PC-3 (cell line): ENCODE measurements at regions not wholly inside any gene's neighbourhood (a gene's known extent, or its start where the extent isn't known, plus 50 kb on each side); places are given as distances from the start of the nearest gene placed in this dataset.

Source experiments
- ATAC-seq: fragments of 200-7000 bp; cut with Tn5 transposase; 2 replicates; pipeline ENCODE4 v1.9.1; 2020; ENCODE audit warnings: mild to moderate bottlenecking, moderate library complexity
- BruUV-seq: library from RNA; stranded (reverse); fragments of 400-500 nt; replicated peaks from 2 replicates; lab custom pipeline; 2021; lab: Mats Ljungman, UMichigan
- CTCF ChIA-PET: fragments of 300-600 bp; sonication (Branson Sonifier 250); formaldehyde crosslinking; loops from one replicate; lab custom pipeline; 2022; ENCODE audit warnings: antibody characterized with exemption; lab: Charles Lee
- POLR2A ChIA-PET: fragments of 300-600 bp; sonication (Branson Sonifier 250); formaldehyde crosslinking; loops from one replicate; lab custom pipeline; 2022; ENCODE audit warnings: antibody characterized with exemption; ENCODE audit not compliant: unreplicated experiment; lab: Charles Lee
- DNase-seq: peaks from one replicate; pipeline ENCODE4 v3.0.0-alpha.2; 2015
- H2AFZ ChIP-seq: fragments of 300-600 bp; sonication (generic); 2 replicates; pipeline ENCODE4 v1.6.0; 2016; ENCODE audit warnings: antibody characterized with exemption, low read length
- H3F3A ChIP-seq: fragments of 300-600 bp; sonication (generic); one replicate; pipeline ENCODE4 v1.6.0; 2017; ENCODE audit warnings: antibody characterized with exemption, low read length, control low read depth, mild to moderate bottlenecking; ENCODE audit not compliant: unreplicated experiment
- H3K27ac ChIP-seq: fragments of 300-600 bp; sonication (generic); 2 replicates; pipeline ENCODE4 v1.5.1; 2016; ENCODE audit warnings: mild to moderate bottlenecking, low read length
- H3K27me3 ChIP-seq: fragments of 300-600 bp; sonication (generic); 2 replicates; pipeline ENCODE4 v1.6.1; 2016; ENCODE audit warnings: low read length, mixed read lengths
- H3K36me3 ChIP-seq: fragments of 300-600 bp; sonication (generic); 2 replicates; pipeline ENCODE4 v1.6.1; 2016; ENCODE audit warnings: low read depth, mixed run types, low read length, mixed read lengths
- H3K4me1 ChIP-seq: fragments of 300-600 bp; sonication (generic); 2 replicates; pipeline ENCODE4 v1.5.1; 2016; ENCODE audit warnings: low read length; ENCODE audit not compliant: insufficient read depth
- H3K4me2 ChIP-seq: fragments of 300-600 bp; sonication (generic); 2 replicates; pipeline ENCODE4 v1.6.0; 2016; ENCODE audit warnings: low read length
- H3K4me3 ChIP-seq: fragments of 300-600 bp; sonication (generic); 2 replicates; pipeline ENCODE4 v1.5.1; 2016; ENCODE audit warnings: mild to moderate bottlenecking, low read length, mixed read lengths
- H3K79me2 ChIP-seq: fragments of 300-600 bp; sonication (generic); 2 replicates; pipeline ENCODE4 v1.6.1; 2017; ENCODE audit warnings: low read length, mixed read lengths
- H3K9ac ChIP-seq: fragments of 300-600 bp; sonication (generic); 2 replicates; pipeline ENCODE4 v1.6.0; 2016; ENCODE audit warnings: mild to moderate bottlenecking, low read length
- H3K9me2 ChIP-seq: fragments of 300-600 bp; sonication (generic); replicated peaks from 2 replicates; pipeline ENCODE4 v1.6.1; 2016; ENCODE audit warnings: mixed run types, low read length, mixed read lengths
- H3K9me3 ChIP-seq: fragments of 300-600 bp; sonication (generic); 2 replicates; pipeline ENCODE4 v1.6.1; 2016; ENCODE audit warnings: low read length, mixed read lengths
- H4K20me1 ChIP-seq: fragments of 300-600 bp; sonication (generic); 2 replicates; pipeline ENCODE4 v1.6.1; 2016; ENCODE audit warnings: low read length, mixed read lengths
- EZH2 ChIP-seq: fragments of 300-600 bp; sonication (generic); IDR thresholded peaks from one replicate; pipeline ENCODE4 v1.6.1; 2017; ENCODE audit warnings: antibody characterized with exemption, mild to moderate bottlenecking, low read length; ENCODE audit not compliant: unreplicated experiment
- EZH2phosphoT487 ChIP-seq: fragments of 300-600 bp; sonication (generic); IDR thresholded peaks from 2 replicates; pipeline ENCODE4 v1.6.1; 2018; ENCODE audit warnings: mild to moderate bottlenecking, antibody characterized with exemption, low read length, borderline replicate concordance
- intact Hi-C: fragments of 100-400 bp; cut with micrococcal nuclease; formaldehyde crosslinking; loops from 2 replicates; pipeline ENCODE4 v1.9.0; 2023
- TF ChIP-seq, protein P1 (sequence below): fragments of 300-600 bp; sonication (generic); conservative IDR thresholded peaks from 2 replicates; pipeline ENCODE4 v1.5.1; 2017; ENCODE audit warnings: antibody characterized with exemption, low read depth, mild to moderate bottlenecking, low read length

DNA sequence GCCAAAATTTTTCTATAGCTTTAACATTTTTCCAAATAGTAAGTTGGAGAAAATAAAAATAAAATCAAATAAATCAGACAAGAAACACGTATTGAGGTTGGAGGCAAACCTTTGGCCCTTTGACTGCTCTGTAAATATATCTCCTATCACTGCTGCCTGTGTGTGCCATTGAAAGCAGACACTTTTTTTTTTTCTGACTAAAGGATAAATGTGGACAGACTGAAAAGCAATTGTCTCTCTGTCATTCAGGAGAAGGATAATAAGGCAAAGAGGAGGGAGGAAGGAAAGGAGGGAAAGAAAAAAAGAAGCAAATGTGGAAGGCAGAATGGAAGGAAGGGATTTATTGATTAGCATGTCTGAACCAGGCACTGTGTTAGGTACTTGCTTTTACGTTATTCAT is 85.2 kb upstream of the SULF2 start:
- no peaks in the 10 kb centered on the region for H3F3A ChIP-seq
- TF ChIP-seq EZH2phosphoT487: no peak
- TF ChIP-seq, protein P1, sequence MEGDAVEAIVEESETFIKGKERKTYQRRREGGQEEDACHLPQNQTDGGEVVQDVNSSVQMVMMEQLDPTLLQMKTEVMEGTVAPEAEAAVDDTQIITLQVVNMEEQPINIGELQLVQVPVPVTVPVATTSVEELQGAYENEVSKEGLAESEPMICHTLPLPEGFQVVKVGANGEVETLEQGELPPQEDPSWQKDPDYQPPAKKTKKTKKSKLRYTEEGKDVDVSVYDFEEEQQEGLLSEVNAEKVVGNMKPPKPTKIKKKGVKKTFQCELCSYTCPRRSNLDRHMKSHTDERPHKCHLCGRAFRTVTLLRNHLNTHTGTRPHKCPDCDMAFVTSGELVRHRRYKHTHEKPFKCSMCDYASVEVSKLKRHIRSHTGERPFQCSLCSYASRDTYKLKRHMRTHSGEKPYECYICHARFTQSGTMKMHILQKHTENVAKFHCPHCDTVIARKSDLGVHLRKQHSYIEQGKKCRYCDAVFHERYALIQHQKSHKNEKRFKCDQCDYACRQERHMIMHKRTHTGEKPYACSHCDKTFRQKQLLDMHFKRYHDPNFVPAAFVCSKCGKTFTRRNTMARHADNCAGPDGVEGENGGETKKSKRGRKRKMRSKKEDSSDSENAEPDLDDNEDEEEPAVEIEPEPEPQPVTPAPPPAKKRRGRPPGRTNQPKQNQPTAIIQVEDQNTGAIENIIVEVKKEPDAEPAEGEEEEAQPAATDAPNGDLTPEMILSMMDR: no peak
- no peak for TF ChIP-seq EZH2
- intact Hi-C loops: no loop called here
- H3K4me3 ChIP-seq: no peak overlapping the region
- ChIA-PET CTCF (no interaction called here), POLR2A (no interaction called here)
- H3K4me1 ChIP-seq: no peaks in the 10 kb centered on the region
- H3K36me3 ChIP-seq: no peaks in the 10 kb centered on the region
- no peak overlapping the region for H2AFZ ChIP-seq
- no peaks in the 10 kb centered on the region for H3K27me3 ChIP-seq
- no peaks in the 10 kb centered on the region for H3K9me2 ChIP-seq
- H3K9me3 ChIP-seq: no peaks in the 10 kb centered on the region
- no peak overlapping the region for H3K9ac ChIP-seq
- DNase-seq (no peak), ATAC-seq (no peak)
- no peak overlapping the region for H3K4me2 ChIP-seq
- no peak overlapping the region for H3K27ac ChIP-seq
- no TSS peak for BruUV-seq
- no peaks in the 10 kb centered on the region for H4K20me1 ChIP-seq
- no peaks in the 10 kb centered on the region for H3K79me2 ChIP-seq

DNA sequence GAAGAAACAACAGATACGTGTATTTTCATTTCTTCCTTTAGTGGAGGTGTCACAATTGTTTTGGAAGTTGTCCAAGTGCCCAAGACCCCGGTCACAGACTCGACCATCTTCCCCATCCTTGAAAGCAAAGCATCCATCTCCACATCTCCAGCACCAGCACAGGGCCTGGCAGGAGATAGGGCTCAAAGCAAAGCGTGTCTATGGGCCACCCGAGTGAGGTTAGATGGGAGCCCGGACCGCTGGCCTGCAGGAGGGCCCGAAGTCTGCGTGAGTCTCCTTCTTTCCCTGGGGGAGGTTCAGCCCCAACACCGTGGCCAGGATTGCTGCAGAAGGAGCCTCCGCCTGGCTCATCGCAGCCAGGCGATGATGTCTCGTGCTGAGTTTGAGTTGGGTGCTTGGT is 83.5 kb upstream of the SULF2 start:
- CTCF ChIA-PET: no interaction called here
- Histone ChIP-seq H3F3A (no peaks in the 10 kb centered on the region), H4K20me1 (no peaks in the 10 kb centered on the region), H3K9me2 (no peaks in the 10 kb centered on the region), H3K27me3 (no peaks in the 10 kb centered on the region), H3K4me2 (no peak overlapping the region), H3K36me3 (no peaks in the 10 kb centered on the region), H3K9me3 (no peaks in the 10 kb centered on the region), H3K4me3 (no peak overlapping the region), H3K27ac (no peak overlapping the region), H2AFZ (no peak overlapping the region), H3K4me1 (peaks cover 8% of the 10 kb centered on the region), H3K79me2 (no peaks in the 10 kb centered on the region), H3K9ac (no peak overlapping the region)
- POLR2A ChIA-PET: no interaction called here
- intact Hi-C loops: no loop called here
- ATAC-seq: no peak
- no peak for DNase-seq
- BruUV-seq: no TSS peak
- TF ChIP-seq EZH2: no peak
- TF ChIP-seq, protein P1: no peak
- no peak for TF ChIP-seq EZH2phosphoT487

DNA sequence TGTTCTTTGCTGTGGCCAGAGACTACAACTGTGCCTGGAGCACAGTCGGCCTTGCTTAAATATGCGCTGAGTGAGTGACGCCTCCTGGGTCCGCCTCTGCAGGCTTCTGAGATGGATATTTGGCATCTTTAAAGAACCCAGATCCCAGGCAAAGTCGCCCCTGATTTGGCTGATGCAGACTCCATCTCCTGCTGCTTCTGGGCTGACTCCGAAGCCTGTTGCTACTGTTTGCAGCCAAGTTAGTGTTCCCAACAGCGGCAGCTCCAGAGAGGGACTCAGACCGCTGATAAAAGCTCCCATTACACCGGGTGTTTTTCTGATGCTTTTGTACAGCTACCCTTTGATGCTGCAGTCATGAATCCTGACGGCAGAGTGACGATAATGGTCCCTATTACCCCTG is 83.0 kb upstream of the SULF2 start:
- Histone ChIP-seq H3K9me2 (no peaks in the 10 kb centered on the region), H3K27ac (no peak overlapping the region), H3K9me3 (no peaks in the 10 kb centered on the region), H3K36me3 (no peaks in the 10 kb centered on the region), H3F3A (no peaks in the 10 kb centered on the region), H3K4me1 (peaks cover 13% of the 10 kb centered on the region), H2AFZ (no peak overlapping the region), H4K20me1 (no peaks in the 10 kb centered on the region), H3K4me3 (no peak overlapping the region), H3K27me3 (no peaks in the 10 kb centered on the region), H3K9ac (no peak overlapping the region), H3K79me2 (no peaks in the 10 kb centered on the region), H3K4me2 (no peak overlapping the region)
- ChIA-PET CTCF (no interaction called here), POLR2A (no interaction called here)
- intact Hi-C loops: no loop called here
- DNase-seq (no peak), ATAC-seq (no peak)
- BruUV-seq: no TSS peak
- TF ChIP-seq EZH2phosphoT487: no peak
- TF ChIP-seq EZH2: no peak
- TF ChIP-seq, protein P1: no peak
